PC-9 (cell line): ENCODE measurements at regions not wholly inside any gene's neighbourhood (a gene's known extent, or its start where the extent isn't known, plus 50 kb on each side); places are given as distances from the start of the nearest gene placed in this dataset.

Experiments
- CTCF ChIP-seq: fragments of 200-600 bp; sonication (generic); conservative IDR thresholded peaks from 2 replicates; pipeline ENCODE4 v1.6.1; 2017; ENCODE audit warnings: mixed run types, antibody characterized with exemption, mild to moderate bottlenecking, moderate library complexity
- EZH2 ChIP-seq: fragments of 200-600 bp; sonication (generic); IDR thresholded peaks from 2 replicates; pipeline ENCODE4 v1.8.0; 2017; ENCODE audit warnings: antibody characterized with exemption, low read depth

DNA sequence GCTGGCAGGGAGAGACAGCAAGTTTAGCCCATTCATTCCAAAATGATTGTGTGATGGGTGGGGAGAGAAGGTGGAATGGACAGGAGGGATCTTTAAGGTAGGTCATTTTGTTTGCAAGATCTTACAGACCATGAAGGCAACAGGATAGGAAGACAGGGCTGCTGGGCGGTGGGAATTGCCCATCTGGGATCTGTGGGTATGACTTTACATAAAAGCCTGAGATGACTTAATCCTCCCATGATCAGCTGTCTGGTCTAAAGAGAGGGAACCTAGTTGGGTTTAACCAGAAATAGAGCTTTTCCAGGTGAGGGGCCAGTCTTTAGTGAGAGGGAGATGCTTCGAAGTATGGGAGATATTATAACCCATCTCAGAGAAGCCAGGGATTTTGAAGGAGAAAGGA, 153.7 kb downstream of the KLF6 start:
- TF ChIP-seq EZH2 (no peak), CTCF (no peak)
